H4 (cell line): ENCODE measurements at regions not wholly inside any gene's neighbourhood (a gene's known extent, or its start where the extent isn't known, plus 50 kb on each side); places are given as distances from the start of the nearest gene placed in this dataset.
A peak's percentile ranks its signal among the peaks of the same experiment; 100 is the strongest.
"Not testable (repeated sequence)": the region's sequence is repeated elsewhere in the genome, so short reads cannot be mapped to it uniquely, and the experiment has no call there.

Experiments
- DNase-seq: peaks from one replicate; pipeline ENCODE4 v3.0.0-alpha.2; 2015; ENCODE audit warnings: low spot score

DNA sequence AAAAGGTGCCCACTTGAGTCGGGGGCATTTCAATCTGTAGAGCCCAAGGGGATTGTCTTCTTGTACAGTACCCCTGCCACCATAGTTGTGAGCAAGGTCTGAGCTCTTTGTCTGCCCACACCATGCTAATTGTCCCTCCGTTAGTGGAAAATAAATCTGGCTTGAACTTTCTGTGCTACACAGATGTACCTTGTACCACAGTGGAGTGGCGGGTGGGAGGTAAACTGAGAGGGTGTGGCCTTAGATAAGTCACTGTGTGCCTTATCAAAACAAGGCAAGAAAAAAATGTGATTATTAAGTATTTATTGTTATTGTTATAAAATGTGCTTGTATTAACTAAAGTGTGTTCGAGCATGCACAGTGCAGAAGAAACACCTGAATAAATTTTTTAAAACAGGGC lies 242.9 kb upstream of the C2CD4B start:
- DNase-seq = no peak

DNA sequence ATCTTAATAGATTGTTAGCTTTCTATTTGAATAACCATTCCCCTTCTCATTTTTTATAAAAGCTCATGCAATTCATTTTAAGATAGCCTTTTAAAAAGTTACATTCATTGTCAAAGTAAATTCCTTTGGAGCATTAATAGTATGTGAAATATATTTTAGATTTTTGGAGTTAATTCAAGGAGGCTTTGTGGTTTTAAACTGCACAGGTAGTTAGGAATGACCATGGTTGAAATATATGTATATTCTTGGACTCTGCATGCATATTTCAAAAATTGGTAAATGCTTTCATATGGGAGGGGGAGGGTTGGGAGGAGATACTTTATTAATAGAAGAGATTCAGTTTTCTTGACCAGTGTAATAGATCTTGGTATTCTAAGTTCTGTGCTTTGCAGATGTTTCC lies 244.4 kb upstream of the C2CD4B start:
- DNase-seq = no peak

DNA sequence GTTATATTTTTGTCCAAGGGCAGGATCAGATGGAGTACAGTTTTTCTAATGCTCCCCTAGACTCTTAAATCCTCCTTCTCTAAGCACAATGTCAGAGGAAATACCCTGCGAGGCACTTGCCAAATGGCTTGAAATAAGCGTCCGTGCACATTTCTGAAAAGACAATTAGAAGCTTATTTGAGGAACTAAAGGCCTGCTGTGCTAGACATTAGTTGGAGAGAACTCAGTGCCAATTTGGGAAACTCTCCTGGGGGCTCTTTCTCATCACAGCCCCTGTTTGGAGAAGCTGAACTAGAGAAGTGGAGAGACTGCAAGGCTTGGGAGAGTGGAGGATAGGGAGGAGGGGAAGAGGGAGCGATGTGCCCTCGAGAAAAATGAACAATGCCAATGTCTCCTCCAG lies 247.6 kb upstream of the C2CD4B start:
- no peak for DNase-seq

DNA sequence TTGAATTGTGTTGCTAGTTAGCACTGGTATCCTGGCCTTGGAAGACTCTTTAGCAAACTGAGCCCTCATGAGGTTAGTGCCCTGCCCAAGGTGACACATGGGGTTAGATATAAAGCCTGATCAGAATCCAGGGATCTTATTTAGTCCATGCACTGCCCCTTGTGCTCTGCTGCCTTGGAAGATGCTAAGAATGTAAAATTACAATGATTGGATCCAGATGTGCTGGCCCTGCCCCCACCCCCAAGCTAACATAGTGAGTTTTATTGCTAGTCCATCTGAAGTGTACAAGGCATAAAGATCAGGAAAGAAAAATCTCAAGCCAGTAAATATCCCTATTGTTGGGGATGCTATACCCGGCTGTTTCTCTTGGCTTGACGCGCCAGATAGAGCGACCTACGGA lies 248.1 kb upstream of the C2CD4B start:
- DNase-seq = no peak

DNA sequence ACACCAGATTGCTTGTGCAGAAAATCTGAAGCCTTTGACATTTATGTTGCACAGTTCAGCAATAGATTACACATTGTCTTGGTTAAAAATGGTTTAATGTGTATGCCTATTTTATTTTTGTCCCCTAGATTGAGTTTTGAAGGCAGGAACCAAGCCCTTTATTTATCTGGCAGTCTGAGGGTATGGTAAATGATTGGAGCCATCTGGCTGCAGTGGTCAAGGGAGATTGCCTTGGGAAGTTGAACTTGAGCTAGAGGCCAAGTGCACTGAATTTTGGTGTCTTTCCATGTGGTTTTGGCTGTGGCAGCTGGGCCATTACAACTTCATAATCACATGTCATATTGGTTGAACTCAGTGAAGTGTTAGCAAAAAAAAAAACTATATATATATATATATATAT lies 248.7 kb upstream of the C2CD4B start:
- DNase-seq = no peak

DNA sequence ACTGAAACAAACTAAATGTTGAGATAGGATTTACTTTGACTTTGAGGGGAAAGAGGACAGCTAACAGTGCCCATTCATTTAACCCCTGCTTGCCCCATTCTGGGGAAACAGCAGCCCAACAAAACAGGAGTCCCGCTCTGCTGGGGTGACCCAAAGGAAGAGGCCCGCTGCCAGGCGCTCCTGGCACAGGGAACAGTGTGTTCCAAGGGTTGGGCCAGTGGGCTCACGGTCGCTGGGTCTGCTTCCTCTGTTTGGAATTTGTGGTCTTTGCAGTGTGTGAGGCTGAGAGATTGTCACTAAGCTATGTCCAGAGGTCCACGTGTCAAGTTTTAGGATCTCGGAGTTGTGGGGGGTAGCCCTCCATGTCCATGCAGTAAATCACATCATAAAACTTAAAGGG lies 250.4 kb upstream of the C2CD4B start:
- DNase-seq = no peak

DNA sequence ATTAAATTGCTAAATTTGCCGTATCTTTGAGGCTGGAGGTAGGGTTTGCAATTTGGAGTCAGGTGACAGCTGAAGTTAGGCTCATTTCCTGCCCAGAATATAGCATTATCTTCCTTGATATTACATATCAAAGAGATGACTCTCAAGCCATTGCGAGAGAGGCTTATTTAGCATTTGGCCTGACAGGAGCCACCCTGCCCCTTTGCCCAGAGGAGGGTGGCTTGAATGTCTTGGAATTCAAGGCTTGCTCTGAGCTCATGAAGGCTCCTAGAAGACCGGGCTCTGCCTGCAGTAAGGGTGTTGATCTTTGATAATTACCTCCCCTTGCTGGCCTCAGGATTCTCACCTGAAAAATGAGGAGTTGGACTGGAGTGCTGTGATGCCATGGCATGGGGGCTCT lies 251.4 kb upstream of the C2CD4B start:
- DNase-seq = no peak

DNA sequence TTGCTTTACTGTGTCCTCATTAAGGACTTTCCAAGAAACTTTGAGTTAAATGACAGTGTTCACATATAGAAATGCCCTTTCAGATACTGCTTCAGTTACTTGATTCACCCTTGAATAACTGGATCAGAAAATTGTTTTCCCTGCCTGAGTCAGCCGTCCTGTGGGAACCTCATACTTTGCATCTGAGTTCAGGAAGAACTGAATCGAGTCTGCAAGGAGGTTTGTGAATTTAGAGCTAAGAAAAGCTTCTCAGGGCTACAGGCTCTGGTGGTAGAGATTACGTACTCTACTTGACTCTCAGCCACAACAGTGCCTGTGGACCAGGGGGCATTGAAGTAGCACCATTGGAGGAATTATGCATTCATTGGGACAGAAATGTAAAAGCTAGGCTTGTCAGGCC lies 252.4 kb upstream of the C2CD4B start:
- no peak for DNase-seq

DNA sequence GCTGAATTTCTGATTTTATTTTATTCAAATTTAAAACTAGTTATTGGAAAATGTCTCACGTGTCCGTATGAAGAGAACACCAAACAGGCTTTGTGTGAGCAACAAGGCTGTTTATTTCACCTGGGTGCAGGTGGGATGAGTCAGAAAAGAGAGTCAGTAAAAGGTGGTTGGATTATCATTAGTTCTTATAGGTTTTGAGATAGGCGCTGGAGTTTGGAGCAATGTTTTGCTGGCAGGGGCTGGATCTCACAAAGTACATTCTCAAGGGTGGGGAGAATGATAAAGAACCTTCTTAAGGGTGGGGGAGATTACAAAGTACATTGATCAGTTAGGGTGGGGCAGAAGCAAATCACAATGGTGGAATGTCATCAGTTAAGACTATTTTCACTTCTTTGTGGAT lies 253.4 kb upstream of the C2CD4B start:
- not testable (repeated sequence) for DNase-seq

DNA sequence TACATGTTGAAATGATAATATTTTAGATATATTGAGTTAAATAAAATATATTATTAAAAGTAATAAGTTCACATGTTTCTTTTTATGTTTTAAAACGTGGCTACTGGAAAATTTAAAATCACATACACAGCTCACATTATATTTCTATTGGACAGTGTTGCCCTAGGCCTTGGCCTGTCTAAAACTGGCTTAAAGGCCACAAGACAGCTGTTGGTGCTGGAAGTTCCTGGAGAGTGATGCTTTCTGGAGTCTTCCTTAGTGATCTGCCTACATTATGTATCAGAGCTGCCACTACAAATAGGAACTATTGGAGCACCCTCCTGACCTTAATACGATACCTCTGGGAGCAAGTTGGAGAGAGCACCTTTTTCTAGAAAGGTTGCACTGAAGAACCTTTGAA lies 254.1 kb upstream of the C2CD4B start:
- DNase-seq = no peak

DNA sequence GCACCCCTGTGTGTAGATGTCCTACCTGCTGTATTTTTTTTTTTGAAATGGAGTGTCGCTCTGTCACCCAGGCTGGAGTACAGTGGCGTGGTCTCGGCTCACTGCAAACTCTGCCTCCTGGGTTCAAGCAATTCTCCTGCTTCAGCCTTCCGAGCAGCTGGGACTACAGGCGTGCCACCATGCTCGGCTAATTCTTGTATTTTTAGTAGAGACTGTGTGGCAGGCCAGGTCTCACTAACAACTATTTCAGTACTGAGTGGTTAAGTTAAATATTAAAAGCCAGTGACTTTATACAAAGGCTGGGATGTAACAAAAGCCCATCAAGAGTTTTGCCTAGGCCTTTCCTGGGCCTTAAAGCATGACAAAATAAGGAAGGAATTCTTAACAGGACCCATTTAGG lies 255.3 kb upstream of the C2CD4B start:
- DNase-seq = not testable (repeated sequence)

DNA sequence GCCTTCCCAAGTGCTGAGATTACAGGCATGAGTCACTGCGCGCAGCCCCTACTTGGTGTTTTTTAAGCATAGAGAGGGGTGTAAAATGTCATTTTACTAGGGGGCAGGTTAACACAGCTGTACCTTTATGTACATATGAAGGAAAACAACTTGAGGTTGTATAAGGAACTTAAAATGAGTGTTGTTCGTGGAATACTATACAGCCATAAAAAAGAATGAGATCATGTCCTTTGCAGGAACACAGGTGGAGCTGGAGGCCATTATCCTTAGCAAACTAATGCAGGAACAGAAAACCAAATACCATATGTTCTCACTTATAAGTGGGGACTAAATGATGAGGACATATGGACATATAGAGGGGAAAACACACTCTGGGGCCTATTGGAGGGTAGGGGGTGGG lies 256.2 kb upstream of the C2CD4B start:
- DNase-seq = no peak

DNA sequence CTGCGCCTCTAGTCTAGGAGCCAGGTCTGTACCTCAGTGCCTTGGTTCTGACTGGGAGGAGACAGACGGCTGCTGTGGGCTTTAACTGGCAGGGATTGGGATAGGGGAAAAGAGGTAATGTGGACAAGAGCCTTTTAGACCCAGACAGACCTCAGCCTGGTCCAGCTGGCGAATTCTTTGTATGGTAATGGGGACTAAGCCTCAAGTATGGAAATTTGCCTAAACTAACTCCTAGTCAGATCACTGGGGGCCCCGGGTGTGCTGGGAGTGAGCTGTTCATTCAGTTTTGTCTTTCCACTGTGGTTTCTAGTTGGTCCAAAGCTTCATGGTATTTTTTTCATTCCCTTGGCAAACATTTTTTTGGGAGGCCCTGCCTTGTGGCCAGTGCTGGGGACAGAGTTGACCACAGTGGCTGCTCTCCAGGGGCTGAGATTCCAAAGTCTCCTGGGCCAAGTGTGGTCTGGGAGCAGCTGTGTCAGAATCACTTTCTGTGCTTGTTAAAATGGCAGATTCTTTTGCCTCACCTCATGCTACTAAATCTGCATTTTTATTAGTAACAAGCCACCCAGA lies 261.4 kb upstream of the C2CD4B start:
- DNase-seq = peak; percentile 33

DNA sequence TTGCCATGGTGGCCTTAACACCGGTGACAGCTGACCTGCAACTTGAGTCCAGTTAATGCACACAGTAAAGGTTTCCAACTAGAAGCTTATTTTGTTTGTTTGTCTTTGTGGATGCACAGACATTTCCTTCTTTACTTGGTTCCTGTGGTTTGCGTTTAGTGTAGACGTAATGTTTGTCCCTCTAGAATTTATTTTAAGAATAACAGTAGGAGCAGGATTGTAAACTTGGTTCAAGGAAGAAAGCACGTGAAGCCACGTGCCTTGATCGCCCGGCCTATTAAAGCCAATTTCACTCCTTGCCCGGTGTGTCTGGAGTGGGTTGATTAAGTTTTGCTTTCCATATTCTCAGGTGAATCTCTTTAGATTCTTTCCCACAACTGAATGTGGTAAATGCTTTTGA lies 263.2 kb upstream of the C2CD4B start:
- peak; percentile 31 for DNase-seq

DNA sequence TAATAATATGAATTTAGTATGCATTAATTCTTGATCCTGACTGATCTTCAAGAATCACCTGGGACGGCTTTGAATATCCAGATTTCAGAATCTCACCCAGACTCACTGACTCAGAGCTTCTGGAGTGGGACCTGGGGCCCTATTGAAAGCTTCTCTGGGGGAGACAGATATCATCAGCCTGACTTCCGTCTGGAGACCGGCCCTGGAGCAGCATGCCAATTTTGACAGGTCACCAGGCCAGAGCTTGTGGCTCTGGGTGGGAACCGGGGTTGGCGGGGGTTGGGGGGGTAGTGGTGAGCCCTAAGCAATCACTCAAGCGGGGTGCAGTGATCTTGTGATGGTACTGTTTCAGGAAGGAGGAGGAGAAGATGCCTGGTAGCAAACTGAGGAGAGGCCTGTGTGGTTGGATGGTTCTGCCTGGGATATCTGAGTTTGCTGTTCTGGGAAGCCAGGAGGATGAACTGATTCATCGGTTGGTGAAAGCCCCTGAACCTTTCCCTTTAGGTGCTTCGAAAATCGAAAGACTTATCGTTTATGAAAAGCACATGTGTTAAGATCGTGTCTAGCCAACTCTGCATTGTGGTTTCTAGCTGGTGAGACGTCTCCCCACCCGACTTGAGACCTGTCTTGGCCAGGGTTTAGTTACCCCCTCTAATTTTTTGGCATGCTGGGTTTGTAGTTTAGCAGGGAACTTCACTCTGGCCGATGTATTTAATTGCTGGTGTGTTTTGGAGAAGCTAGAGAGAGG lies 263.9 kb upstream of the C2CD4B start:
- no peak for DNase-seq

DNA sequence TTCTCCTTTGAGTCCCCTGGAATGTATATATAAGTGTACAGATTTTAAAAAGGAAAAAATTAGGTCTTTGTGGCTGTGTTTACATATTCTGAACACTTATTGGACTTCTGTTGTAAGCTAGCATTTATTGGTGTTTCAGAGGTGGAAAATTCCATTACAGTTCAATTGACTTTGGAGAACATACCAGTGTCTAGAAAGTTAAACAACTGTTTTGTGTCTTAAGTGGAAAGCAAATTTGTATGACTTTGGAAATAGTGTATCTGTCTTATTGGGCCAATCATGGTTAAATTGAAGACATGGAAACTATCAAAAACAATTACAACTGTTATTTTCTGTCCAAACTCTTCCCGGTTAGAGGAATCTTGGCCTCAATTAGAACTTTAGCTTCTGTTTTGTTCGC lies 265.0 kb upstream of the C2CD4B start:
- DNase-seq = no peak

DNA sequence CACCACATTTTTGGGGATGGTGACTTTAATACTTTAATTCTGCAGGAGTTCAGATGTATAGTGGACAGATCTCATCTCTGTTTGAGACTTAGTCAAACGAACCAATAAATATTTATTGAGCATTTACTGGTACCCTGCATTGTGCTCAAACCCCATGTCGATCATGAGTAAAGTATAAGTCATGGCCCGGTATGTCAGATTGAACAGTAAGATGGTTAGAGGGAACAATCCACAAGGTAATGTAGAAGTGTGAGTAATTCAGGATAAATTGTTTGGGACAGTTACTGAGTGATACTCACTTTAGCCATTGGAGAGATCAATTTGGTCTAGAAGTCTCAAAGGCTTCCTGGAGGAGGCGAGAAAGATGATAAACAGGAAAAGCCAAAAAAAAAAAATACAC lies 265.5 kb upstream of the C2CD4B start:
- no peak for DNase-seq

DNA sequence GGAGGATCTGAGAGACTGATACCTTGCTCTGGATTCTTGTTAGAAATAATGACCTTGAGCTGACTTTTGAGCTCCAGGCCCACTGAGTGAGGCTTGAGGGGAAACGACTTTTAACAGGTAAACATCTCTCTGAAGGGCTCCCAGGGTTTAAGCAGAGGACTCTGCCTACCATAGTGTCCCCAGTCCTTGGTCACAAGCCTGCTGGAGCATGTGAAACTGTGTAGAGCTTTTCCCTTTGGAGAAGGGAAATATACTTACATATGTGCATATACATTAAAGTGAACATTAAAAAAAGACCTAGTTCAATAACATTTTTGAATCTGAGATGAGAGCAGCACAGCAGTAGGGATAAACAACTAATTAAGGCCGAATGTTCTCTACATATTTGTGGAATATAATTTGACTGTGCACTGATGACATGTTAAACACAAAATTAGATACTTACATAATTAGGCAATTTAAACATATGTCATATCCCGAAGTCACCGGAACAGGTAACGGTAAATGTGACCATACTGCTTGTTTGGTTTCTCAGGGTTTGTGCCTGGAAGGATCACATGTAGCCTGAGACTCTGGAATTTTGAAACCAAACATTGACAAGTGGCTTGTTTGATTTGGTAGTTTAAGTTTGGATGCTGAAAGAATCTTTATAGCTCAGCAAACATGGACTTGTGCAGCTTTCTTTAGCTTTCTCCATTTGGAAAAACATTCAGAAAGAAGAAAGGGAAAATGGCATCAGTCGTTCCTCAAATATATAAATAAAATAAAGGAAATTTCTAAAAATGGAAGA lies 266.1 kb upstream of the C2CD4B start:
- DNase-seq = no peak

DNA sequence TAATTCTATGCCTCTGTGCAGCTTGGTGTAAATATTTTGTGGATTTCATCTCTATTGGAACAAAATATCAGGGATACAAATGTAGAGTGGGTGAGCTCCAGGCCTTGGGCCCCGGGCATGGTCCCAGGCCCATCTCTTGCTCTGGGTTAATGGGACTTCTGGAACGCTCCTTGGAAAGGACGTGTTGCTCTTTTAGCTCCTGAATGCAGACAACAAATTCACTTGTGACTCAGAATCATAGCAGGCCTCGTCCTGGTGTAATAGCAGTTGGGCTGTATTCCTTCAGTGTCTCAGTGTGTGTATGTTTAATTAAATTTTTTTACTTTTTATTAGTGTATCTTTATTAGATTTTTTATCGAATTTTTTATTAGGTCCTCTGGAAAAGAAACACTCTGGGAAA lies 266.7 kb upstream of the C2CD4B start:
- no peak for DNase-seq

DNA sequence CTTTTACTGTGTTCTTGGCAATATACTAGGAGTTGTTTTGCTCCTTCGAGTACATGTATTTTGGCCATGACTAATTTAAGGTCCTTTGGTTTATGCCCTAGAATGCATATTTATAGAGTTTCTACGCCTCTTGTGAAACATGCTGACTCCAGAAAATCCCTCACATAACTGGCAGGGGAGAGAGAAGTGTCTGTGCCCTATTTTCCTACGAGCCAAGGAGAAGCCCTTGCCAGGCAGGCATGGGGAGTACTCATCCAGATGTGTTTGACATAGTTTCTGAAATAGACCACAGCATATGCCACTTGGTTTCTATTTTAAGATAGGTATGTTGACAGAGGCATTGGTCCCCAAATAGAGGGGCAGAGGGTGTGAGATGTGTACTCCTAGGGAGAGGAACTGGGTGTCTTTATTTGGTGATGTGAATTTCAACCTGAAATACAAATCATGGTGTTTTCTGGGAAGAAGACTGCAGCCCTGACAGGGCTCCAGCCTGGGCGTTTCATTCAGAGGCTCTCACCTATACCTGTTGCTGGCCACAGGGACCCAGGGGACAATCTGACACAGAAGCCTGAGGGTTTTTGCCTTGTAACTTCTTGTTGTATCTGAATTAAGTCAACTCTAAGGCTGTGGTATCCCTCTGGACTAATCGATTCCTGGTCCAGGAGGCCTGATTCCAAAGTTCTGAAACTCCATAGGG lies 267.8 kb upstream of the C2CD4B start:
- no peak for DNase-seq

DNA sequence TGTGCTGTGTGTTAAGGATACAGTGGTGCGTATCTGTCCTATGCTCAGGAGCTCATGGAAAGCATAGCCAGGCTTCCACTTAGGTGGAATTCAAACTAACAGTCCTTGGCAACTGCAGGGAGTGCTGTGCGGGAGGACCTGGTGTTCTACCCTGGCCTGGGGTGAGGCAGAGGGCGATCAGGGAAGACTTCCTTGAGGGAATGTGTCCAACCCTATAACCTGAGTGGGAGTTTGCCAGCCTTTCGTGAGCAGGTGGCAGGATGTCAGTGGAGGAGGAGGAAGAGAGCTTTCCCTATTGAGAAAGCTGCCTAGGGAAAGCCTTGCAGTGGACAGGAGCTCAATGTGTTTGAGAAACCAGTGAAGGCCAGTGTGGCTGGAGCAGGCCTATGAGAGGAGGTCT lies 271.1 kb upstream of the C2CD4B start:
- no peak for DNase-seq

DNA sequence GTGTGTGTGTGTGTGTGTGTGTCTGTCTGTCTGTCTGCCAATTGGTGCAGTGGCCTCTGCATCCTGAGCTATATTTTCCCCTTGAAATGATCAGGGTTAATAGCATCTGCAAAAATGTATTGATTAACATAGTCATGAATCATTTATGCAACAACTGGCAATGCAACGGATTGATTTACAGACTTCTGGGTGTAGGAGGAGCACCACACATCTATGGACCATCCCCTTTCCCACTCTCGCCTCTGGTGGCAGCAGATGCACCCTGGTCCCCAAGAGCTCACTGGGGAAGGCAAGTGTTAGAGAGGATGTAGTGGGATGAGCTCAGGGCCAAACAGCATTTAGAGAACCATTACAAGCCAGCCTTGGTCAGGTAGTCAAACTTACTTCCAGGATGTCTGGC lies 272.7 kb upstream of the C2CD4B start:
- DNase-seq = no peak
